Glomerular visceral epithelial cell (primary cell): ENCODE measurements at regions not wholly inside any gene's neighbourhood (a gene's known extent, or its start where the extent isn't known, plus 50 kb on each side); places are given as distances from the start of the nearest gene placed in this dataset.
A peak's percentile ranks its signal among the peaks of the same experiment; 100 is the strongest.
"Not testable (repeated sequence)": the region's sequence is repeated elsewhere in the genome, so short reads cannot be mapped to it uniquely, and the experiment has no call there.

Experiments
- DNase-seq: peaks from one replicate; pipeline ENCODE4 v3.0.0-alpha.2; 2016; ENCODE audit errors: extremely low spot score

DNA sequence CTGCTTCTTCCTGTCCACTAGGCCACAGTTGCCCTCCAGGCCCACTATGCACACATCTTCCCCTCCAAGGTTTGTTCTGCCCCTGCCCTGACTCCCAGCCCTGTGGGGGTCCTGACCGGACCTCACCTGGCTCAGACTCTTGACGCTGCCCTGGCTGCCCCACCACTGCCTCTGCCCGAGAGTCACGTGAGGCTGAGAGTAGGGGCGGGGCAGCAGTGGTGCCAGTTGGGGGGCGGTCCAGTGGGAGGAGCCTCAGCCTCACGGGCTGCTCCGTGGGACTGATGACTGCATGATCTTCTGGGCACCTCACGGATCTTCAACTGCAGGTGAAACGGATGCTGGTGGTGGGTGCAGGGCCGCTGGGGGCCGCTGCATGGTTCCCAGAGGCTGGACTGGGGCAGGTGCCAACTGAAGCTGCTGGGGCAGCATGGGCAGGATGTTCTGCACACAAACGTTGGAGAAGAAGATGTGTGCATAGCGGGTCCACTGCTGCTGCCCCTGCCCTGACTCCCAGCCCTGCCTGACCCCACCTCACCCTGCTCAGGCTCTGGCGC, 77.6 kb downstream of the HHIPL2 start:
- not testable (repeated sequence) for DNase-seq

DNA sequence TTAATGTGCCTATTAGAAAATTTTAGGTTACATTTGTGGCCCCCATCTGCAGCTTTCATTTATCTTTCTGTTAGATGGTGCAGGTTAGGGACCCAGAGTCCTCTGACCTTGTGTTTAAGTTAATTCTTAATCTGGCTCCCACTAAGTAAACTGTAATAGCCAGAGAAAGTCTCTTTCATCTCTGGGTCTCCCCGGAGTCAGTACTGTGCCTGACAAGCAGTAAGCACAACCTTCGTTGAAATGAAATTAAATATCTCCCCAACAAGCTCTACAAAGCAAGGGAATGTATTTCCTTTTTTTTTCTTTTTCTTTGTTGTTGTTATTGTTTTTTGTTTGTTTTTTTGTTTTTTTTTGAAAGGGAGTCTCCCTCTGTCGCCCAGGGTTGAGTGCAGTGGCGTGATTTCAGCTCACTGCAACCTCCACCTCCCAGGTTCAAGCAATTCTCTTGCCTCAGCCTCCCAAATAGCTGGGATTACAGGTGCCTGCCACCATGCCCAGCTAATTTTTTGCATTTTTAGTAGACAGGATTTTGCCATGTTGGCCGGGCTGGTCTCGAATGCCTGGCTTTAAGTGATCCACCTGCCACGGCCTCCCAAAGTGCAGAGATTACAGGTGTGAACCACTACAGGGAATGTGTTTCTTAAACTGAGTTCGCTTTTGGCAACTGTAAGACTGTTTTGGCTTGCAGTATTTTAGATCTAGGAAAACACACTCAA, 81.6 kb downstream of the HHIPL2 start:
- no peak for DNase-seq

DNA sequence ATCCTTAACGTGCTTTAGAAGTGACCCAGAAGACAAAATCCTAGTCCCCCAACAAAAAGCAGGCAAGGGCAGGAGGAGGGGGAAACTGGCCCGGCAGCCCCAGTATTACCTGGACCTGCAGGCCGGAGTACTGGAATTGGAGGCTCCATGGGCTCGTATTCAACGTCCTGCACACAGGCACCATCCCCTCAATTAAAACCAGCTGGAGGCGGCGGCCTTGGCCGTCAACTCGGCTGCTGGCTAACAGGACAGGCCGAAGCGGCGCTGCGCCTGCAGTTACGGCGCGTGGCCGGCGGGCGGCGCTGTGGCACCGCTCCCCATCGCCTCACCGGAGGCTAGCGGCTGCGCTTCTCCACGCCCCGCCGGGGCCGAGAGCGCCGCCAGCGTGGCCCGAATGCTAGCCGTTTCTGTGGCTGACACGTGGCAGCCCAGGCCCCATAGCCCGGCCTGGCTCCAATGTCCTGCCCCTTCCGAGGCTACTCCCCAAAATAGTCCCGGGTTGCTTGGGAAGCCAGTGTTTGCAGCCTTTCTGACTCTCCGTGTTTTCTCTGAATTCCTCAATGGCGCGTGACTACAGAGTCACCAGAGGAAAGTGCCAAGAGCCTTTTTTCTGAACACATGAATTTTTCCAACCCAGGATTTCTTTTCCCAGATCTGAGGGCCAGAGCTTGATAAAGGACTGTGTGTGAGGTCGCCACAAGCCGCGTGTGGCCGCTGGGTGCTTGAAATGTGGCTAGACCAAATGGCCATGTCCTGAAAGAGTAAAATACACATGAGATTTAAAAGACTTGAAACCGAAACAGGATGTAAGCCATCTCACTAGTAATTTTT, 82.5 kb downstream of the HHIPL2 start:
- peak; percentile 97 for DNase-seq

DNA sequence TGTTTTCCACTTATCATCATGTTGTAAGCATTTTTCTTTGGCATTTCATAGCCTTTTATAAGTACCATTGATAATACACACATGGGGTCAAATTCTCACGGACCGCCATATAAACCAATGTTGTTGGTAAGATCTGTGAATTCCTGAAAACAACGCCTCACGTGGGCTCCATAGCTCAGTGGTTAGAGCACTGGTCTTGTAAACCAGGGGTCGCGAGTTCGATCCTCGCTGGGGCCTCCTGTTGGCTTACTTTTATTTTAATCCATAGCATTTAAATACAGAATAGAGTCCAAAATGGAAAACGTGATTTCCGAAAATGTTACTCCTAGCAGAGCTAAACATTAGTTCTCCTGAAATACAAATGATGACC, 83.1 kb downstream of the HHIPL2 start:
- DNase-seq = peak; percentile 34

GRCh38 chr1:222463059-222463730, 84.7 kb downstream of the HHIPL2 start:
- DNase-seq = no peak

GRCh38 chr1:222462601-222463000, 85.3 kb downstream of the HHIPL2 start:
- DNase-seq = no peak

DNA sequence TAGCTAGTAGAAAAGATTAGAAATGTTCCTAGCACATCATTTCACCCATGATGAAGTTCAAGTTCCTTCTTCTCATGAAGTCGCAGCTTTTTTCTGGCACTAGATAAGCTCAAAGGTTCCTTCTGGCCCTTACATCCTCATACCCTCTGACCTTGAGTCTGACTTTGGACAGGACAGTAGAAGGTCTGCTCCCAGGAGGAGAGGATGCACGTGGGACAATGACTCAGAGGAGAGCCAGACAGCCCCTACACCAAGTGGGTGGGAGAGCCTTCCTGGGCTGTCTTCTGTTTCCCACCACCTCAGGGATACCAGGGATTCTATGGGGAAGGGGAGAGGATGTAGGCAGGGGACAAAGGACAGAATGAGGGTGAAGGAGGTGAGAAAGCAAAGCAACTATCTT, 86.0 kb downstream of the HHIPL2 start:
- no peak for DNase-seq

DNA sequence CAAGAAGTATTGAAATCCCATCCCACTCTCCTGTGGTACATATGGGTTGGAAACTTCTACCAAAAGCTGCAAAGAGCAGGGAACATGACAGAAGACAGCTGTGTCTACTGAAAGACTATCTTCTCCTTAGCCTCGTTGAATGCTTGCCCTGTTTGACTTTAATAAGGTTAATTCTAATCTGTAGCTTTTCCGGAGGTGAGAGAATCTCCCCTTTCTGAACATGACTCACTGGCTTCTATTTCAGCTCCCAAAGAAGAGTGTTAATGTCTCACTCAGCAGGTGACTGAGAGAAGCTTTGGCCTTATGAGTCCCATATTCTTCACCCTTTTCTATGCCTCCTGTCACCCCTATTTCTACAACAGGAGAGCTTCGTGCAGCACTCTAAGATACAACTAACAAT, 88.3 kb downstream of the HHIPL2 start:
- no peak for DNase-seq

DNA sequence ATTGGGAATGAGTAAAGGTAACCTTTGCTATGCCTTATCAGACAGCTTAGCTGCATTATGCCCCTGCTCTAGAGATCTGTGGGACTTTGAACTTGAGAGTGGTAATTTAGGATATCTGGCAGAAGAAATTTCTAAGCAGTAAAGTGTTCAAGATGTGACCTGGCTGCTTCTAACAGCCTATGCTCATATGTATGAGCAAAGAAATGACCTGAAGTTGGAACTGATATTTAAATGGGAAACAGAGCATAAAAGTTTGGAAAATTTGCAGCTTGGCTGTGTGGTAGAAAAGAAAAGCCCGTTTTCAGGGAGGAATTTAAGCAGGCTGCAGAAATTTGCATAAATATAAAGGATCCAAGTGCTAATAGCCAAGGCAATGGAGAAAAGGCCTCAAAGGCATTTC, 90.4 kb downstream of the HHIPL2 start:
- DNase-seq = no peak

DNA sequence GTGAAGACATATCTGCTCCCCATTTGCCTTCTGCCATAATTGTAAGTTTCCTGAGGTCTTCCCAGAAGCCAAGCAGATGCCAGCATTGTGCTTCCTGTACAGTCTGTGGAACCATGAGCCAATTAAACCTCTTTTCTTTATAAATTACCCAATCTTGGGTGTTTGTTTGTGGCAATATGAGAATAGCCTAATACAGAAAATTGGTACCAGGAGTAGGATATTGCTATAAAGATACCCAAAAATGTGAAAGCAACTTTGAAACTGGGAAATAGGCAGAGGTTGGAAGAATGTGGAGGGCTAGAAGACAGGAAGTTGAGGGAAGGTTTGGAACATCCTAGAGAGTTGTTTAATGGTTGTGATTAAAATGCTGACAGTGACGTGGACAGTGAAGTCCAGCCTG, 90.8 kb downstream of the HHIPL2 start:
- no peak for DNase-seq

- DNase-seq = peak; percentile 89
These were observed 92.6 kb downstream of the HHIPL2 start for GRCh38 chr1:222455188-222455879.

DNA sequence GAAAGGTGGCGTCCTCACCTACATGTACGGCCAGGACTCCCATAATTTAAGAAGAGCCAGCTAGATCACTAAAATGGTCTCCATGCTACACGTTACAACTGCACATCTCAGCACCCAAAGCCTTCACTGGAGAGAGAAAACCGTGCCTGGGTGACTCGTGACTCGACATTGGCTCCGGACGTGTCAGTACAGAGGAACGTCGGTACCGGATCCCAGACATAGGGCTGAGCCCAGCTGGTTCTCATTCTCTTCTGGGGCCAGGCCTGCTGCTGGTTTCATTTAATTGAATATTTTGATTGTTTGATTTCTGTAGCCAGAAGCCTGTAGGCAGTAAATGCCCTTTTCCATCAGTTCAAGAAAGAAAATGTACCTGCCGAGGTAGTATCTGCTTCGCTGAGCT, 93.1 kb downstream of the HHIPL2 start:
- DNase-seq = no peak

- DNase-seq = no peak
These were observed 93.7 kb downstream of the HHIPL2 start for GRCh38 chr1:222454186-222454585.

DNA sequence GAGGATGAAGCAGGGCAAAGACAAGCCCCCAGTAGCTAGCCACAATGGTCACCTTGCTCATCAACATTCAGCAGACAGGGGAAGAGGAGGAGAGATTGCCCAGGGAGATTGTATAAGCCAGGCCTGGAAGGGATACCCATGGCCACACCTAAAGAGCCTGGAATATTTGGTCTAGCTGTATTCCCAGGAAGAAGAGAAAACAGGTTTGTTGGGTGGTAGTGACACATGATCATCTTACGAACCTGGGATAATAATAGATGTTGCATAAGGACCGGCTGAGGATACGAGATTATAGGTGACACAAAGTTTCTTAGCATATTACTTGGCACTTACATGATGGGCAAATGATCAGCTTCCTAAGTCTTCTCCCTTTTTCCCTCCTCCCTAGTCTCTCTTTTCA, 95.9 kb downstream of the HHIPL2 start:
- DNase-seq = no peak

DNA sequence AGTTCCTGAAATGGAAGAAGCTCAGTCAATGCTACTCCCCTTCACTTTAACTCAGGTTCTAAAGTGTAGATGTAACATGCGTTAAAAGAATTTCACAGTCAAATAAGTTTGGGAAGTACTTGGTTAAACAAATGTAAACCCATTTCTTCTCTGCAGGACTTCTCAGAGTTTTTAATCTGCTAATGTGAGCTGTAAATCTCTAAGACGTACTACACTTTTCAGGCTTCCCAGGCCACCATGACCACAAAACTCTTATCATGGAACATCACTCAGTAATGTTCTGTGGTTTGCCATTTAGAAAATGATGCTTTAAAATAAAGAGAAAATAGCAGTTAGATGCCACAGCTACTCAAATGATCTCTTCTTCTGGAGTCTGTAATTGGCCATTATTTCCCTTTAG, 104.3 kb downstream of the HHIPL2 start:
- DNase-seq = no peak

- DNase-seq = no peak
These were observed 106.8 kb downstream of the HHIPL2 start for GRCh38 chr1:222441066-222441465.

GRCh38 chr1:222424826-222425225, 123.1 kb downstream of the HHIPL2 start:
- no peak for DNase-seq

DNA sequence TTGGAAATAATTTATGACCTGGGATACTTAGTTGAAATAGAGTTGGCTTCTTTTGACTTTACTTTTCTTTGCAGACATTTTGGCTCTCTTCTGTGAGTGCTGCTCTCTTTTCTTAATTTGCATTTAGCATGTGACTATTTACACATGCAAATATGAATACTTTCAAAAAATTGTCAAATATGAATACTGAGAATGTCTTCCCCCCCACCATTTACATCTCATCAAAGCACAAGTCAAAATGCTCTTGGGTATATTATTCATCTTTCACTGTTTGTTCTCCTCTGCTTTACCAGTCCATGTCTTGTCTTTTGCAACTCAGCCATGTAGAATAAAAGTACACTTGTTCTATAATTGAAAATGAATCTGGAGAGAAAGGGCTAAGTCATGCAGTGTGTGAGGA, 126.5 kb downstream of the HHIPL2 start:
- no peak for DNase-seq

DNA sequence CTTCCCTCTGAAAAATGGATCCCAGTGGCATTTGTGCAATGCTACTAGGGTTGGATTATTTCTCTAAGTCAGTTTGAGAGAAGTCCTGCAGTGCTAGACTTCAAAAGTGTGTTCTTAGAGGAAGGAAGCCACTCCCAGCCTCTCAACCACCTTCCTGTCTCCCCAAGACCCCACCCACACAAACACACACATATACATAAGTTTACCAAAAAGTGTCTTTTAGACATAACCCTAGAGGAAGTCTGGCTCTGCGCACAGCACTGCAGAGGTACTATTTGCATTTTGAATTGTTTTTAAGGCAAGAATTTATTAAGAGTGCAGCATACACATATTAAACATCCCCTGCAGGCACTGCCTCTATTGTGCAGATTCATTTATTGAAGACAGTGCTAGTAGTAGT, 127.3 kb downstream of the HHIPL2 start:
- no peak for DNase-seq

DNA sequence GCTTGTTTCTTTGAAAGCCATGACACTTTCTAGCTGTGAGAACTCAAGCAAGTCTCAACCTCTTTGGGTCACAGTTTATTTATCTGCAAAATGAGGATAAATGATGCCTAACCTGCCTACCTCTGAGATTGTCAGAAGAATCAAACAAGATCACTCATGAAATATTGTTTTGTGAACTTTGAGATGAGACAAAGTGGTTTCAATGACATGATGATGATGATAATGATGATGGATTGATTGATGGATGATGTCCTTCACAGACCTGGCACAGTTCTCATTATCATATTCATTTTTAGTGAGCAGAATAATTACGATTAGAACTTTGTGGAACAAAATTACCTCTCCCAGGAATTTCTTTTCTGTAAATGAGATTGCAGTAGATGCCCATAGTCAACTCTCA, 129.2 kb downstream of the HHIPL2 start:
- DNase-seq = no peak

DNA sequence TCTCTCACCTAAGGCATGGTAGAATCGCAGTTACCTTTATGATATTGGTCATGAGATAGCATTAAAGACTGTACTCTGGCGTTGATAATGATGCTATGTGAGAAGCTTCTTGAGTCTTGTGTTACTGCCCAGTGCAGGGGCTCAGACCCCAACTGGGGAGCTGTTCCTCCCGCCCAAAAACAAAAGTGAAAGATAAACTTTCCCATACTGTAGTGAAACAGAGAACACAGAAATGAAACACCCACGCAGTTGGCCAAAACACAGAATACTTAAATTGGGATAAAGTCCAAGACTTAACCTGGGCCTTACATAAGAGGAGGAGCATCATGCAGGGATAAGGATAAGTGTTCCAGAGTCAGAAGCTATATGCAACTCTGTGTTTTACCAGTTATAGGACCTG, 130.6 kb downstream of the HHIPL2 start:
- no peak for DNase-seq
